Adrenal gland (tissue), 9 donors: ENCODE measurements at regions not wholly inside any gene's neighbourhood (a gene's known extent, or its start where the extent isn't known, plus 50 kb on each side); places are given as distances from the start of the nearest gene placed in this dataset.

ENCODE experiments used
- DNase-seq, 7 donors: peaks; one replicate each; pipeline ENCODE4 v3.0.0-alpha.2; 2019 to 2020
- H3K27ac ChIP-seq, 5 donors: fragments of 200-600 bp; sonication (generic) in 4 of 5; 1 replicate in 3 of 5; 2 replicates in 2 of 5; pipeline versions ENCODE4 v1.5.1 to v1.8.0; 2016 to 2020; ENCODE audit warnings: mild to moderate bottlenecking in 1 of 5
- H3K27me3 ChIP-seq: fragments of 200-600 bp; 2 replicates; pipeline ENCODE4 v1.8.0; 2021
- H3K36me3 ChIP-seq, 2 donors: fragments of 200-600 bp; replicated peaks in 1 of 2; 1 replicate in 1 of 2; 2 replicates in 1 of 2; pipeline versions ENCODE4 v1.5.1 to v1.8.0; 2018 to 2022
- H3K4me1 ChIP-seq, 2 donors: fragments of 200-600 bp; replicated peaks in 1 of 2; 1 replicate in 1 of 2; 2 replicates in 1 of 2; pipeline versions ENCODE4 v1.5.1 to v1.8.0; 2018 to 2021
- H3K4me3 ChIP-seq, 4 donors: fragments of 200-600 bp; sonication (generic) in 3 of 4; one replicate each; pipeline ENCODE4 v1.5.1; 2016 to 2018
- H3K9me3 ChIP-seq, 3 donors: fragments of 200-600 bp; sonication (generic) in 1 of 3; replicated peaks in 1 of 3; 1 replicate in 2 of 3; 2 replicates in 1 of 3; pipeline versions ENCODE4 v1.5.1 to v1.8.0; 2016 to 2021
- CTCF ChIP-seq, 6 experiments: fragments of 450-650 bp in 4 of 6; fragments of 200-600 bp in 2 of 6; sonication (generic) in 1 of 6; IDR thresholded peaks; 1 replicate in 5 of 6; 2 replicates in 1 of 6; pipeline versions ENCODE4 v1.5.1 to v1.8.0; 2016 to 2021; ENCODE audit warnings: antibody characterized with exemption in 6 of 6, mild to moderate bottlenecking in 2 of 6, moderate library complexity in 1 of 6
- POLR2A ChIP-seq, 2 donors: fragments of 450-650 bp; IDR thresholded peaks; one replicate each; pipeline ENCODE4 v1.6.1; 2017; ENCODE audit warnings: antibody characterized with exemption in 2 of 2, mild to moderate bottlenecking in 2 of 2, moderate library complexity in 1 of 2
- WGBS, 4 donors: extraction: QIAGEN DNeasy Blood & Tissue Kit in 2 of 4; methylation state at CpG; one replicate each; pipeline versions ENCODE4 v1.1.5 to v1.1.7; 2013 to 2017; 5-methylcytosine and 5-hydroxymethylcytosine counted together
- intact Hi-C, 2 donors: fragments of 100-400 bp; cut with DNase I; formaldehyde crosslinking; loops; one replicate each; pipeline versions ENCODE4 v1.14.1 to v1.15.0; 2022 to 2023
- donor health status: healthy with polysubstance abuse.
- donor health status: Bipolar disorder and iron deficiency.
- donor health status: DM: yes; HTN: yes; CAD: no.
- donor health status: DM: no; HTN: no; CAD: no.
- donor health status: DM: no; HTN: no; CAD: no.

DNA sequence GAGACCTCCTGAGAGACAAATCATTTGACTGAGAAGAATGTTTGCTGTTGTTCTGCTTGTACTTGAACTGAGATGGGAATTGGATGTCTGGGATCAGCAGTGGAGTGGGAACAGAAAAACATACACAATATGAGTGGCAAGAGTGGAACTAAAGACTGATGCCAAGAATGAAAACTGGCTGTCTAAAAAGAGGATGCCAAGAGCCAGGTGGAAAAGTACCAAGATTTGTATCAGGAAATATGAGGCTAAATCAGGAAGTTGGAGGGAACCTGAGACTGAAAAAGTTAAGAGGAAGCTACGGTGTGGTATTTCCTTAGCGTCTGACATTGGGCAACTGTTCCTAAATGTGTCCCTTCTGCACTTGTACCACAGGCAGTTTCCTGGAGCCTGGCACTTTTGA lies 440.9 kb upstream of the CELF4 start:
- Histone ChIP-seq H3K27ac (no peak overlapping the region), H3K4me1 (no peaks in the 10 kb centered on the region), H3K27me3 (no peaks in the 10 kb centered on the region), H3K9me3 (no peaks in the 10 kb centered on the region), H3K36me3 (no peaks in the 10 kb centered on the region), H3K4me3 (no peak overlapping the region)
- intact Hi-C loops = no loop called here
- 43 to 56% (median 53%) methylated on average over 2 of the region's 2 CpGs for WGBS, 4 donors
- DNase-seq = no peak
- TF ChIP-seq POLR2A (IDR thresholded peaks at IDR 0.05) (no peak), CTCF (IDR thresholded peaks at IDR 0.05) (no peak)

- Histone ChIP-seq H3K4me1 (no peaks in the 10 kb centered on the region), H3K36me3 (no peaks in the 10 kb centered on the region), H3K27ac (no peak overlapping the region), H3K9me3 (no peaks in the 10 kb centered on the region), H3K27me3 (no peaks in the 10 kb centered on the region), H3K4me3 (no peak overlapping the region)
- TF ChIP-seq CTCF (IDR thresholded peaks at IDR 0.05) (no peak), POLR2A (IDR thresholded peaks at IDR 0.05) (no peak)
- no peak for DNase-seq
- 75 to 82% (median 76%) methylated on average over 1 of the region's 1 CpG for WGBS, 4 donors
- intact Hi-C loops = no loop called here
Observed at GRCh38 chr18:37997695-37998094, 432.1 kb upstream of the CELF4 start.

DNA sequence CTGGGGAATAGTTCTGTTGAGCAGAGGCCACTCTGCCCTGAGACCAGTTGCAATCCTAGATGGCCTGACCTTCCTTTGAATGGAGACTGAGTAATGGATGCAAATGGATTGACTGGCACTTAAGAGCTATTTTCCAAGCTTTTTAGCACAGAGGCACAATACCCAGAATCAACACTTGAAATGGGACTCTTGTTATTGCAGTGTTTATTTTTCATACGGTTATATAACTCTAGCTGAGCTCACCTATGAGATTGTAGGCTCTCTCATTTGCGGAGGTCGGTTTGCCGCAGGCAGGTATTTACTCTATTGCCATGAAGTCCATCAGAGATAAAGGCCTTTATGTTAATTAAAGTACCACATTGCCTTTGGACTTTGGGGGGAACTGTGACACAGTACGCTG lies 422.3 kb upstream of the CELF4 start:
- H3K9me3 ChIP-seq = no peaks in the 10 kb centered on the region

DNA sequence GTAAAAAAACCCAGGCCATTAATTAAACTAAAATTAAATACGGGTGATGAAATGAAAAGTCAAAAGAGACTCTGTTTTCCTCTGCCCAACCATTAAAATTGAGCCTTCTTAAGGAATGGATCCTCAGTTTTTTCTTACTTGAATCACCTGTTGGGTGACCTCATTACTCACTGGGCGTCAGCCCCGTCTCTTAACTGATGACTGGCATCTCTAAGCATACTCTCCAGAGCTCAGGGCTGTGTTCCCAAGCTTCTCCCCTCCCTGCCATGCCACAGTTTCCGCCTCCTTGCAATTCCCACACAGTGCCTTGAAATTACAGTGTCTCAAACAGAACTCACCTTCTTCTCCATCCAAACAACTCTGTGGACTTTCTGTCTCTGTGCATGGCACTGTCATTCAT lies 421.1 kb upstream of the CELF4 start:
- H3K27me3 ChIP-seq = no peaks in the 10 kb centered on the region
- no peaks in the 10 kb centered on the region for H3K4me1 ChIP-seq
- 58 to 75% (median 70%) methylated on average over 4 of the region's 4 CpGs for WGBS, 4 donors
- no peaks in the 10 kb centered on the region for H3K36me3 ChIP-seq
- intact Hi-C loops = no loop called here
- H3K27ac ChIP-seq = no peak overlapping the region
- no peak for TF ChIP-seq CTCF (IDR thresholded peaks at IDR 0.05)
- no peak for DNase-seq
- no peak overlapping the region for H3K4me3 ChIP-seq
- H3K9me3 ChIP-seq = no peaks in the 10 kb centered on the region

More for the DNA sequence above, 422.3 kb upstream of the CELF4 start:
- H3K4me3 ChIP-seq = no peak overlapping the region
- TF ChIP-seq CTCF (IDR thresholded peaks at IDR 0.05) (no peak), POLR2A (IDR thresholded peaks at IDR 0.05) (no peak)
- no peak for DNase-seq
- no peaks in the 10 kb centered on the region for H3K36me3 ChIP-seq
- WGBS, 4 donors = 84 to 92% (median 88%) methylated on average over 5 of the region's 5 CpGs
- no peaks in the 10 kb centered on the region for H3K27me3 ChIP-seq
- intact Hi-C loops = no loop called here
- H3K4me1 ChIP-seq = no peaks in the 10 kb centered on the region
- H3K27ac ChIP-seq = no peak overlapping the region
